GM21528 (cell line): ENCODE measurements at regions not wholly inside any gene's neighbourhood (a gene's known extent, or its start where the extent isn't known, plus 50 kb on each side); places are given as distances from the start of the nearest gene placed in this dataset.
"Not testable (repeated sequence)": the region's sequence is repeated elsewhere in the genome, so short reads cannot be mapped to it uniquely, and the experiment has no call there.

ENCODE experiments used
- ATAC-seq: cut with Tn5 transposase; IDR thresholded peaks from one replicate; pipeline ENCODE4 v1.9.1; 2021; ENCODE audit warnings: mild to moderate bottlenecking, moderate library complexity; ENCODE audit not compliant: unreplicated experiment, low FRiP score

- ATAC-seq: no peak
These were observed 306.5 kb upstream of the SPTLC3 start for GRCh38 chr20:12702312-12702711.

- ATAC-seq: no peak
These were observed 293.4 kb upstream of the SPTLC3 start for GRCh38 chr20:12715371-12715770.

- no peak for ATAC-seq
These were observed 292.6 kb upstream of the SPTLC3 start for GRCh38 chr20:12715991-12716680.

- no peak for ATAC-seq
These were observed 291.7 kb upstream of the SPTLC3 start for GRCh38 chr20:12717061-12717460.

- ATAC-seq: no peak
These were observed 290.2 kb upstream of the SPTLC3 start for GRCh38 chr20:12718619-12719018.

- ATAC-seq: no peak
These were observed 287.1 kb upstream of the SPTLC3 start for GRCh38 chr20:12721636-12722035.

GRCh38 chr20:12722091-12722490, 286.7 kb upstream of the SPTLC3 start:
- no peak for ATAC-seq

GRCh38 chr20:12723811-12724210, 285.0 kb upstream of the SPTLC3 start:
- no peak for ATAC-seq

- ATAC-seq: no peak
These were observed 280.0 kb upstream of the SPTLC3 start for GRCh38 chr20:12728782-12729181.

- ATAC-seq: no peak
These were observed 279.4 kb upstream of the SPTLC3 start for GRCh38 chr20:12729326-12729725.

- no peak for ATAC-seq
These were observed 275.0 kb upstream of the SPTLC3 start for GRCh38 chr20:12733811-12734210.

- no peak for ATAC-seq
These were observed 271.3 kb upstream of the SPTLC3 start for GRCh38 chr20:12737497-12737896.

GRCh38 chr20:12737900-12738299, 270.9 kb upstream of the SPTLC3 start:
- ATAC-seq: no peak

- no peak for ATAC-seq
These were observed 268.1 kb upstream of the SPTLC3 start for GRCh38 chr20:12740647-12741046.

GRCh38 chr20:12744037-12744436, 264.7 kb upstream of the SPTLC3 start:
- ATAC-seq: no peak

- no peak for ATAC-seq
These were observed 260.3 kb upstream of the SPTLC3 start for GRCh38 chr20:12748359-12748994.

- no peak for ATAC-seq
These were observed 258.6 kb upstream of the SPTLC3 start for GRCh38 chr20:12750221-12750620.

GRCh38 chr20:12752900-12753693, 255.7 kb upstream of the SPTLC3 start:
- ATAC-seq: not testable (repeated sequence)

- ATAC-seq: not testable (repeated sequence)
These were observed 255.0 kb upstream of the SPTLC3 start for GRCh38 chr20:12753742-12754141.

GRCh38 chr20:12759493-12759892, 249.3 kb upstream of the SPTLC3 start:
- not testable (repeated sequence) for ATAC-seq

- no peak for ATAC-seq
These were observed 246.0 kb upstream of the SPTLC3 start for GRCh38 chr20:12762725-12763124.
